AG08395 (cell line): ENCODE measurements at regions not wholly inside any gene's neighbourhood (a gene's known extent, or its start where the extent isn't known, plus 50 kb on each side); places are given as distances from the start of the nearest gene placed in this dataset.

Experiments used
- DNase-seq: peaks from one replicate; pipeline ENCODE4 v3.0.0; 2012; ENCODE audit warnings: mixed read lengths, low spot score

DNA sequence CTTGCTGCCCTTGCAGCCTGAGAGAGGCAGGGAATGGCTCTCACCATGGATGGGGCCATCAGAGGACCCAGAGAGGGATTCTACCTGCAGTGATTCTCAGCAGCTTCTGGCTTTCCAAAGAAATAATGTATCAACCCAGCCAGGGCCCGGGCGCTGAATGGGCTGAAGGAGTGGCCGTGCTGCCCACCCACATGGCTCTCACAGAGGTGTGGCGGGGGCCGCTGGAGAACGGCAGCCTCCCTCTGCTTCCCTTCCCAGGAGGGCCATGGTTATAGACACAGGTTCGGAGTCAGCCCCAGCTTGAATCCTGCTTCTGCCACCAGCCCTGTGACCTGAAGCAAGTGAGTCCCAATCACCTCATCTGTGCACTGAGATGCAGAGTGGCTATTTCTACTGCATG lies 82.7 kb downstream of the THAP12 start:
- DNase-seq: no peak

GRCh38 chr11:76296731-76297542 lies 84.0 kb downstream of the THAP12 start:
- DNase-seq: no peak

- DNase-seq: no peak
Measured at GRCh38 chr11:76293189-76293631, 86.9 kb upstream of the WNT11 start.

- DNase-seq: no peak
Measured at GRCh38 chr11:76292583-76293188, 86.4 kb upstream of the WNT11 start.

GRCh38 chr11:76291576-76292526 lies 85.5 kb upstream of the WNT11 start:
- DNase-seq: no peak

DNA sequence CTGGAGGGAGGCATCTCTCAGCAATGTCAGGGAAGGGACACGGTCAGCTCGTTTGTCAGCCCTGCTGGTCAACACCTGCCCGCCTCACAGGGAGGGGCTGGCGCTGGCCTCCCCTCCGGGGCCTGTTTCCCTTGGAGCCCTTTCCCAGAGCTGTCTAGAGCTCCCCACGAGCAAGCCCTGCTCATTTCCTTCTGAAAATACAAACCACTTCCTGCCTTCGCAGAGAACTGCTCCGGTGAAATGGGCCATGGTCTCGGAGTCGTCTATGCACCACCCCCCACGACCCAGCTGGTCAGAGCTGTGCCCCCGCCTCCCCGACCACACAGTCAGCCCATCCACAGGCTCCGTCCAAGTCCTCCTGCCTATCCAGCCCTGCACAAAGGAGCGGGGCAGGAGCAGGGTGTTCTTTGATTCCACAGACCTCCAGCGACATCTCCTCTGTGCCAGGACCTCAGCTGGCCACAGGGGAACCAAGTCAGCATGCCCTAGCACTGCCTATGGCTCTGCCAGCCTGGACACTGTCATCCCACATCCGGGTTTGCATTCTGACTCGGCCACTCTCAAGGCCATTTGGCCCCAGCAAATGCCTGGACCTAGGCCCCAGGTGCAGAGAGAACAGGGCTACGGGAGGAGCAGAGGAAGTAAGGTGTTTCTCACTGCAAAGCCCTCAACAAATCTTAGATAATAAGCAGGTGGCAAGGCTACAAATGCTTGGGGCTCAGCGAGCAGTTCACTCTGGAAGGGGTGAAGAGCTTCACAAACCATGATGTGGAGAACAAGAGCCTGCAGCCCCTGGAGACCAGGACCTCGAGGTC lies 82.1 kb upstream of the WNT11 start:
- no peak for DNase-seq

DNA sequence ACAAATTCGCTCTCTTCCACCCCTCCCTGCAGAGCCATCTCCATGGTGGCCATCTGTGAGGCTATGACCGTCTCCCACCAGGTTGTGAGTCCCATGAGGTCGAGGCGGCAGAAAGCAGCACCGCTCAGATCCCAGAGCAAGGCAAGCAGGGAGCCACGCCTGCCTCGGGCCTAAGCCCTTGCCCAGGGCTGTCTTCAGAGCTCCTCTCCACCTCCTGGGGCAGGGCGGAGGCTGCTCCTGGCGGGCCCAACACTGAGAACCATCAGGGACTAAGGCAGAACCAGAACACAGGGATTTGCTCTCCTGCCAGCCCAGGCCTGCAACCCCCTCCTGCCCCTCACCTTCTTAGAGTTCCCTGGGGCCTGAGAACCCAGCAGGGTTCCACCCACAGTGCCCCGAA lies 80.9 kb upstream of the WNT11 start:
- DNase-seq: no peak

GRCh38 chr11:76285397-76286104 lies 79.2 kb upstream of the WNT11 start:
- DNase-seq: no peak

DNA sequence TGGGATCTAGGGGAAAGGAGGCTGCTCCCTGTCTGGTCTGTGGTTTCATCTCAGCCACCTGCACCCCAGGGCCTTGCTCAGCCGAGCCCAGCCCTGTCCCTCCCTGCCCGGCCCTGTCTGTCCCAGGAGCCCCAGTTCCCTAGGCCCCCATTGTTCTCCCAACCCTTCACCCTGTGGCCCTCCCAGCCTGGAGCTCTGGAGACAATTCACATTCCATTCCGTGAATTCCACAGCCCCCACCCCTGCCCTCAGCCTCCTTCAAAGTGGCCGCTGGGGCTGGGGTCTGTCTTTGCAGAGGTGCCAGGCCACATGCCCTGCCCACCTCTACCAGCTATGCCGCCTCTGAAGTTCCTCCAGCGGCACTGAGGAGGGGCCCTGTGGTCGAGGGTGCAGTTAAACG lies 77.9 kb upstream of the WNT11 start:
- DNase-seq: no peak

DNA sequence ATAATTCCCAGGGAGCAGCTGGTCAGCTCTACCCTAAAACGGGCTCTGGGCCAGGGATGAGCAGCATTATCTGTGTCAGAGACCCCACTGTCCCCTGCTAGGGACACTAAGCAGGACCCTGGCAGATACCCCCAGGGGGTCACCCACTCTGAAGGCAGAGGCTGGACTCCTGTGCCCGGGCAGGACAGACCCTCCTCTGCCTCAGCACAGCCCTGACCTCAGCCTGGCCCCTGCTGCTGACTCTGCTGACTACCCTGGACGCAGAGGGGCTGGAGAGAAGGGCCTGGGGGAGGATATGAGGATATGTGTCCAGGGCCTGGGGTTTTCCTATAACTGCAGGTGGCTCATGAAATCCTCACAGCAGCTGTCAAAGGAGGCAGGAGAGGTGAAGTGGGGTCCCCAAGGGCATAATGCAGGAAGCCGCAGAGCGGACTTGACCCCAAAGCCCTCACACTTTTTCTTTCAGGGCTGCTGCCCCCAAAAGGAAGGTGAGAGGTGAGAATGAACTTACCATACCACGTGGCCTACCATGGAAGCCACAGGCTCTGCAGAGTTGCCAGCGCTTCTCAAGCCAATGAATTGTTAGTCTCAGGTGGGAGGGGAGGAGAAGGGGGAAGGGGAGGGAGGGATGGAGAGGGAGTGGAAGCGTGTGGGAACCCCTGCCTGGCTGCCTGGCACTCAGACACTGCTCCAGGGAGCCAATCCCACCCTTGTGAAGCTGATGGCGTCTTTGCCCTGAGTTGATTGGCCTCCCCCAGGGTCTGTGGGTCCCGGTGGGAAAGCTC lies 76.7 kb upstream of the WNT11 start:
- no peak for DNase-seq

- no peak for DNase-seq
Measured at GRCh38 chr11:76282172-76282571, 75.9 kb upstream of the WNT11 start.

DNA sequence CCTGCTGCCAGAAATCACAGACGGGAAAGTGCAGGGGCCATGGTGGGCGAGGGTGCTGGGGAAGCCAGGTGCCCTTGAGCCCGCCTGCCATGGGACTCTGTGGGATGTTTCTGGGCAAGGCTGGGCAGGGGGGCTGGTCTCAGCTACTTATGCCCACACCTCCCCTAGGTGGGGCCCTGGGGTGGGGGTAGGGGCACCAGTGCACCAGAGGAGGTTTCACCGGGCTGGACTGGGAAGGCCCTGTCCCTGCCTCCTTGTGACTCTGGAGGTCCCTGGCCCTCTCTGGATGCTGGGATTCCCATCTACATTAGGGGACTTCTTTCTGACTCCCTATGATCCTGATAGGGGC lies 75.2 kb upstream of the WNT11 start:
- no peak for DNase-seq

GRCh38 chr11:76280882-76281557 lies 74.7 kb upstream of the WNT11 start:
- no peak for DNase-seq

DNA sequence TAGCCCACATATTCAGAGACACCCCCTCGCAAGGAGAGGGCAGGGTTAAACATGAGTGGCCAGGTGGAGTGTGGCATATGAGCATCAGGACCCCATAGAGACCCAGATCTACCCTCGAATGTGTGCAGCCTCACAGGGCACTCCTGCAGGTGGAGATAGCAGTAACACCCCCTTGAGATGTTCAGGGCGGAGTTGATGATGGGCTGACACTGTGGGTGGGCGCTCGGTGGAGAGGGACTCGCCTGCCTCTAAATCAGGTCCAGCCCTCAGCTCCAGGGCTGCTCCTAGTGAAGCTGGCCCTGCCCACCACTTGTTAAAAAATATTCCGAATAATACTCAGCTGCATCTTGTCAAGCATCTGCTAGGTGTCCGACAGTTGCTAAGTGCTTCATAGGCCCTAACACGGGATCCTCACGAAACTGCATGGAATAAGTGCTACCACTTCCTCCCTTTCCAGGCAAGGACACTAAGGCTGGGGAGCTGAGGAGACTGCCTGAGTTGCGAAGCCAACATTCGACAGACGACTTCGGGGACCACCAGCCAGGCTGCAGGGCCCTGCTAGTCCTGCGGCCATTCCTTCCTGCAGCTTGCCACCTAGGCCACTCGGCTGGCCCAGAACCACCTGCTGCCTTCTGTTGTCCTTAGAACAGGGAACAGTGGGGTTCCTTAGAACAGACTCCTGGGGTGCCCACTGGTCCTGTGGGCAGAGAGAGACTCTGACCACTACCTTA lies 74.0 kb upstream of the WNT11 start:
- no peak for DNase-seq

- DNase-seq: no peak
Measured at GRCh38 chr11:76279646-76280045, 73.3 kb upstream of the WNT11 start.

- DNase-seq: no peak
Measured at GRCh38 chr11:76279038-76279437, 72.7 kb upstream of the WNT11 start.

- no peak for DNase-seq
Measured at GRCh38 chr11:76278526-76278925, 72.2 kb upstream of the WNT11 start.

- DNase-seq: no peak
Measured at GRCh38 chr11:76277298-76278175, 71.2 kb upstream of the WNT11 start.
